HUES64 (cell line): ENCODE measurements at regions not wholly inside any gene's neighbourhood (a gene's known extent, or its start where the extent isn't known, plus 50 kb on each side); places are given as distances from the start of the nearest gene placed in this dataset.
"Not testable (repeated sequence)": the region's sequence is repeated elsewhere in the genome, so short reads cannot be mapped to it uniquely, and the experiment has no call there.

ENCODE experiments used
- H3K27ac ChIP-seq: 2 replicates; pipeline ENCODE4 v1.7.0; 2013; ENCODE audit warnings: low read depth, low read length, inconsistent platforms
- H3K27me3 ChIP-seq: 2 replicates; pipeline ENCODE4 v1.6.1; 2013; ENCODE audit warnings: mild to moderate bottlenecking, low read length; ENCODE audit not compliant: insufficient read depth
- H3K36me3 ChIP-seq: 2 replicates; pipeline ENCODE4 v1.6.1; 2013; ENCODE audit warnings: mild to moderate bottlenecking, low read length; ENCODE audit not compliant: insufficient read depth
- H3K4me1 ChIP-seq: 2 replicates; pipeline ENCODE4 v1.6.1; 2013; ENCODE audit warnings: mild to moderate bottlenecking, low read length, moderate library complexity; ENCODE audit not compliant: insufficient read depth
- H3K4me3 ChIP-seq: 2 replicates; pipeline ENCODE4 v1.5.1; 2013; ENCODE audit warnings: mild to moderate bottlenecking, low read length, moderate library complexity
- H3K9ac ChIP-seq: 2 replicates; pipeline ENCODE4 v1.6.1; 2013; ENCODE audit warnings: mild to moderate bottlenecking, low read depth, low read length
- H3K9me3 ChIP-seq: 2 replicates; pipeline ENCODE4 v1.6.1; 2013; ENCODE audit warnings: low read depth, low read length; ENCODE audit not compliant: insufficient read depth
- WGBS: fragments of 150-250, 120-280 bp; methylation state at CpG from one replicate; pipeline ENCODE4 v1.1.7; 2013; ENCODE audit warnings: missing lambda C conversion rate; 5-methylcytosine and 5-hydroxymethylcytosine counted together

- no peak overlapping the region for H3K4me3 ChIP-seq
- no peaks in the 10 kb centered on the region for H3K9me3 ChIP-seq
- H3K9ac ChIP-seq: no peak overlapping the region
- H3K27ac ChIP-seq: no peak overlapping the region
- H3K27me3 ChIP-seq: no peaks in the 10 kb centered on the region
- no peaks in the 10 kb centered on the region for H3K36me3 ChIP-seq
- 92% methylated on average over 2 of the region's 2 CpGs for WGBS
- no peaks in the 10 kb centered on the region for H3K4me1 ChIP-seq
Measured at GRCh38 chr5:13218518-13218917, 726.0 kb downstream of the DNAH5 start.

GRCh38 chr5:13217636-13218035, 726.9 kb downstream of the DNAH5 start:
- 91% methylated on average over 2 of the region's 2 CpGs for WGBS
- Histone ChIP-seq H3K36me3 (no peaks in the 10 kb centered on the region), H3K27ac (no peak overlapping the region), H3K4me3 (no peak overlapping the region), H3K27me3 (no peaks in the 10 kb centered on the region), H3K9ac (no peak overlapping the region), H3K9me3 (no peaks in the 10 kb centered on the region), H3K4me1 (no peaks in the 10 kb centered on the region)

- Histone ChIP-seq H3K27ac (no peak overlapping the region), H3K9me3 (no peaks in the 10 kb centered on the region), H3K4me1 (no peaks in the 10 kb centered on the region), H3K9ac (no peak overlapping the region), H3K4me3 (no peak overlapping the region), H3K27me3 (no peaks in the 10 kb centered on the region), H3K36me3 (no peaks in the 10 kb centered on the region)
Measured at GRCh38 chr5:13215806-13216205, 728.7 kb downstream of the DNAH5 start.

GRCh38 chr5:13215370-13215769, 729.1 kb downstream of the DNAH5 start:
- no peaks in the 10 kb centered on the region for H3K27me3 ChIP-seq
- no peaks in the 10 kb centered on the region for H3K36me3 ChIP-seq
- WGBS: 86% methylated on average over 2 of the region's 2 CpGs
- H3K9me3 ChIP-seq: no peaks in the 10 kb centered on the region
- no peaks in the 10 kb centered on the region for H3K4me1 ChIP-seq
- H3K4me3 ChIP-seq: no peak overlapping the region
- H3K9ac ChIP-seq: no peak overlapping the region
- H3K27ac ChIP-seq: no peak overlapping the region

GRCh38 chr5:13214182-13214581, 730.3 kb downstream of the DNAH5 start:
- Histone ChIP-seq H3K4me3 (no peak overlapping the region), H3K9ac (no peak overlapping the region), H3K4me1 (no peaks in the 10 kb centered on the region), H3K9me3 (no peaks in the 10 kb centered on the region), H3K27ac (no peak overlapping the region), H3K36me3 (no peaks in the 10 kb centered on the region), H3K27me3 (no peaks in the 10 kb centered on the region)
- WGBS: 78% methylated on average over 1 of the region's 1 CpG

- no peak overlapping the region for H3K9ac ChIP-seq
- H3K9me3 ChIP-seq: no peaks in the 10 kb centered on the region
- H3K27ac ChIP-seq: no peak overlapping the region
- no peaks in the 10 kb centered on the region for H3K36me3 ChIP-seq
- no peak overlapping the region for H3K4me3 ChIP-seq
- no peaks in the 10 kb centered on the region for H3K4me1 ChIP-seq
- over 99% methylated on average over 4 of the region's 4 CpGs for WGBS
- H3K27me3 ChIP-seq: no peaks in the 10 kb centered on the region
Measured at GRCh38 chr5:13212886-13213285, 731.6 kb downstream of the DNAH5 start.

- H3K9ac ChIP-seq: no peak overlapping the region
- H3K9me3 ChIP-seq: no peaks in the 10 kb centered on the region
- no peaks in the 10 kb centered on the region for H3K36me3 ChIP-seq
- no peaks in the 10 kb centered on the region for H3K27me3 ChIP-seq
- no peak overlapping the region for H3K27ac ChIP-seq
- no peak overlapping the region for H3K4me3 ChIP-seq
- no peaks in the 10 kb centered on the region for H3K4me1 ChIP-seq
- no CpG with 5 or more reads among the region's 1 CpG for WGBS
Measured at GRCh38 chr5:13211064-13211463, 733.4 kb downstream of the DNAH5 start.

GRCh38 chr5:13207112-13207511, 737.4 kb downstream of the DNAH5 start:
- Histone ChIP-seq H3K9ac (no peak overlapping the region), H3K9me3 (no peaks in the 10 kb centered on the region), H3K4me1 (no peaks in the 10 kb centered on the region), H3K4me3 (no peak overlapping the region), H3K36me3 (no peaks in the 10 kb centered on the region), H3K27me3 (no peaks in the 10 kb centered on the region), H3K27ac (no peak overlapping the region)

GRCh38 chr5:13201022-13201421, 743.5 kb downstream of the DNAH5 start:
- H3K4me1 ChIP-seq: no peaks in the 10 kb centered on the region
- WGBS: 78% methylated on average over 5 of the region's 6 CpGs
- no peak overlapping the region for H3K4me3 ChIP-seq
- no peaks in the 10 kb centered on the region for H3K9me3 ChIP-seq
- H3K36me3 ChIP-seq: no peaks in the 10 kb centered on the region
- no peaks in the 10 kb centered on the region for H3K27me3 ChIP-seq
- H3K27ac ChIP-seq: no peak overlapping the region
- H3K9ac ChIP-seq: no peak overlapping the region

- not testable (repeated sequence) for H3K9me3 ChIP-seq, H3K27me3 ChIP-seq, H3K36me3 ChIP-seq, H3K27ac ChIP-seq, H3K4me3 ChIP-seq, H3K9ac ChIP-seq, H3K4me1 ChIP-seq
- 84% methylated on average over 2 of the region's 2 CpGs for WGBS
Measured at GRCh38 chr5:13198226-13198625, 746.3 kb downstream of the DNAH5 start.

- Histone ChIP-seq H3K27ac (no peak overlapping the region), H3K27me3 (no peaks in the 10 kb centered on the region), H3K36me3 (no peaks in the 10 kb centered on the region), H3K9me3 (no peaks in the 10 kb centered on the region), H3K9ac (no peak overlapping the region), H3K4me1 (peaks cover 3% of the 10 kb centered on the region; the same call in 1 of the 2 replicates), H3K4me3 (no peak overlapping the region)
- 97% methylated on average over 4 of the region's 4 CpGs for WGBS
Measured at GRCh38 chr5:13189532-13189931, 755.0 kb downstream of the DNAH5 start.

GRCh38 chr5:13188371-13188770, 756.1 kb downstream of the DNAH5 start:
- Histone ChIP-seq H3K36me3 (no peaks in the 10 kb centered on the region), H3K9me3 (no peaks in the 10 kb centered on the region), H3K4me3 (no peak overlapping the region), H3K27ac (no peak overlapping the region), H3K4me1 (peaks cover 3% of the 10 kb centered on the region; the same call in 1 of the 2 replicates), H3K9ac (no peak overlapping the region), H3K27me3 (no peaks in the 10 kb centered on the region)
